ENCODE measurements at regions not wholly inside any gene's neighbourhood (a gene's known extent, or its start where the extent isn't known, plus 50 kb on each side); places are given as distances from the start of the nearest gene placed in this dataset.

- no peak for TF ChIP-seq CTCF (IDR thresholded peaks at IDR 0.05; ENCODE audit: low read depth, low read length)
- TF ChIP-seq POLR2A (IDR thresholded peaks at IDR 0.05; ENCODE audit: extremely low read depth, insufficient read length): no peak
These were observed 516.2 kb downstream of the HAPSTR1 start for GRCh38 chr16:9607515-9608230.

Data from NB4 (cell line).